Activated CD4-positive, alpha-beta T cell treated with anti-CD3 and anti-CD28 coated beads for 36 hours (primary cell): ENCODE measurements at regions not wholly inside any gene's neighbourhood (a gene's known extent, or its start where the extent isn't known, plus 50 kb on each side); places are given as distances from the start of the nearest gene placed in this dataset.

Experiments used
- ATAC-seq: fragments of 200-7000 bp; cut with Tn5 transposase; one replicate; pipeline ENCODE4 v1.10.0; 2021; ENCODE audit warnings: mild to moderate bottlenecking, moderate library complexity
- CTCF ChIA-PET: fragments of 350-600 bp; sonication (Branson Sonifier 250); formaldehyde crosslinking; loops from one replicate; lab custom pipeline; 2021; ENCODE audit warnings: antibody characterized with exemption; lab: Charles Lee
- POLR2A ChIA-PET: fragments of 350-600 bp; sonication (Branson Sonifier 250); formaldehyde crosslinking; loops from one replicate; lab custom pipeline; 2021; ENCODE audit warnings: antibody characterized with exemption, inconsistent platforms; lab: Charles Lee
- DNase-seq: peaks from one replicate; pipeline ENCODE4 v3.0.0-alpha.2; 2020
- H3K27ac Mint-ChIP-seq: one replicate; pipeline ENCODE4 v1.8.0; 2021; ENCODE audit warnings: mixed read lengths
- H3K27me3 Mint-ChIP-seq: one replicate; pipeline ENCODE4 v1.8.0; 2021; ENCODE audit warnings: mixed read lengths
- H3K36me3 Mint-ChIP-seq: one replicate; pipeline ENCODE4 v1.8.0; 2021; ENCODE audit warnings: low read depth, mixed read lengths
- H3K4me1 Mint-ChIP-seq: one replicate; pipeline ENCODE4 v1.8.0; 2021; ENCODE audit warnings: mixed read lengths
- H3K4me3 Mint-ChIP-seq: one replicate; pipeline ENCODE4 v1.8.0; 2021; ENCODE audit warnings: mild to moderate bottlenecking, moderate library complexity, mixed read lengths
- H3K9me3 Mint-ChIP-seq: one replicate; pipeline ENCODE4 v1.8.0; 2021; ENCODE audit warnings: low read depth, mixed read lengths
- intact Hi-C, 2 experiments: fragments of 100-400 bp; cut with DNase I in 1 of 2; cut with micrococcal nuclease in 1 of 2; formaldehyde crosslinking; loops; one replicate each; pipeline versions ENCODE4 v1.14.2 to v1.15.1; 2022 to 2024; cut with DNase I, micrococcal nuclease

GRCh38 chr13:99659226-99659625, 158.0 kb downstream of the TM9SF2 start:
- intact Hi-C loops: loop anchor here (5.0 to 10.0 kb wide), 9 partner anchors 203 to 1466 kb away; partner anchors contain the start of genes GGACT (in 1 of the 2) and ZIC2 (in 1 of the 2)
- Mint-ChIP-seq H3K9me3 (no peaks in the 10 kb centered on the region), H3K27me3 (no peaks in the 10 kb centered on the region), H3K4me3 (no peak overlapping the region), H3K4me1 (peaks cover 49% of the 10 kb centered on the region), H3K27ac (no peak overlapping the region), H3K36me3 (no peaks in the 10 kb centered on the region)
- CTCF ChIA-PET: interaction anchor here (3.2 kb wide), 1 partner anchor 10 kb away, joined by 13 read pairs; no protein-coding TSS in a partner anchor
- no peak for ATAC-seq
- POLR2A ChIA-PET: no interaction called here
- DNase-seq: no peak

- ATAC-seq (peak; percentile 22), DNase-seq (peak; percentile 71)
- intact Hi-C loops: loop anchor here (1.0 to 10.0 kb wide), 10 partner anchors 204 to 1466 kb away; partner anchors contain the start of genes GGACT (in 1 of the 2) and ZIC2 (in 1 of the 2)
- peaks cover 49% of the 10 kb centered on the region for H3K4me1 Mint-ChIP-seq
- H3K27ac Mint-ChIP-seq: peak overlapping the region; percentile 59
- no peaks in the 10 kb centered on the region for H3K9me3 Mint-ChIP-seq
- H3K36me3 Mint-ChIP-seq: no peaks in the 10 kb centered on the region
- no peaks in the 10 kb centered on the region for H3K27me3 Mint-ChIP-seq
- CTCF ChIA-PET: interaction anchor here (1.0 to 3.5 kb wide), 7 partner anchors 11 to 856 kb away, joined by 3 to 19 read pairs (median 9); partner anchors contain the start of gene CLYBL
- peak overlapping the region; percentile 69 for H3K4me3 Mint-ChIP-seq
- POLR2A ChIA-PET: interaction anchor here (0.6 kb wide), 1 partner anchor 27 kb away, joined by 3 read pairs; no protein-coding TSS in a partner anchor
Measured at GRCh38 chr13:99658261-99658991, 157.2 kb downstream of the TM9SF2 start.

GRCh38 chr13:99657848-99658260, 156.6 kb downstream of the TM9SF2 start:
- peak overlapping the region; percentile 69 for H3K4me3 Mint-ChIP-seq
- ATAC-seq (peak; percentile 1), DNase-seq (peak; percentile 46)
- POLR2A ChIA-PET: interaction anchor here (0.6 kb wide), 1 partner anchor 26 kb away, joined by 3 read pairs; no protein-coding TSS in a partner anchor
- intact Hi-C loops: loop anchor here (1.0 to 10.0 kb wide), 13 partner anchors 161 to 1467 kb away; partner anchors contain the start of genes GGACT (in 1 of the 2) and ZIC2 (in 1 of the 2)
- CTCF ChIA-PET: interaction anchor here (0.7 to 3.5 kb wide), 11 partner anchors 12 to 857 kb away, joined by 3 to 19 read pairs (median 9); partner anchors contain the start of gene CLYBL
- peak overlapping the region; percentile 59 for H3K27ac Mint-ChIP-seq
- H3K4me1 Mint-ChIP-seq: peaks cover 49% of the 10 kb centered on the region
- H3K9me3 Mint-ChIP-seq: no peaks in the 10 kb centered on the region
- no peaks in the 10 kb centered on the region for H3K36me3 Mint-ChIP-seq
- no peaks in the 10 kb centered on the region for H3K27me3 Mint-ChIP-seq

GRCh38 chr13:99656844-99657381, 155.6 kb downstream of the TM9SF2 start:
- ChIA-PET CTCF (interaction anchor here (0.5 to 3.5 kb wide), 57 partner anchors 9 to 860 kb away, joined by 3 to 19 read pairs (median 4); partner anchors contain the start of genes CLYBL and ZIC2), POLR2A (interaction anchor here (0.7 kb wide), 1 partner anchor 581 kb away, joined by 3 read pairs; no protein-coding TSS in a partner anchor)
- peak; percentile 18 for DNase-seq
- Mint-ChIP-seq H3K27me3 (no peaks in the 10 kb centered on the region), H3K9me3 (no peaks in the 10 kb centered on the region), H3K36me3 (no peaks in the 10 kb centered on the region), H3K4me3 (peak overlapping the region; percentile 48), H3K27ac (peak overlapping the region; percentile 64), H3K4me1 (peaks cover 49% of the 10 kb centered on the region)
- peak; percentile 52 for ATAC-seq
- intact Hi-C loops: loop anchor here (1.0 to 10.0 kb wide), 17 partner anchors 51 to 1468 kb away; partner anchors contain the start of genes CLYBL (in 1 of the 2), GGACT (in 1 of the 2) and ZIC2 (in 1 of the 2)

GRCh38 chr13:99656092-99656745, 154.9 kb downstream of the TM9SF2 start:
- intact Hi-C loops: loop anchor here (1.0 to 10.0 kb wide), 16 partner anchors 50 to 1469 kb away; partner anchors contain the start of genes CLYBL (in 1 of the 2), GGACT (in 1 of the 2) and ZIC2 (in 1 of the 2)
- Mint-ChIP-seq H3K36me3 (no peaks in the 10 kb centered on the region), H3K9me3 (no peaks in the 10 kb centered on the region), H3K27me3 (no peaks in the 10 kb centered on the region), H3K4me1 (peaks cover 49% of the 10 kb centered on the region), H3K27ac (peak overlapping the region; percentile 62), H3K4me3 (peak overlapping the region; percentile 48)
- ChIA-PET POLR2A (no interaction called here), CTCF (interaction anchor here (0.5 to 3.5 kb wide), 62 partner anchors 8 to 861 kb away, joined by 3 to 19 read pairs (median 3); partner anchors contain the start of genes CLYBL and ZIC2)
- DNase-seq (peak; percentile 91), ATAC-seq (peak; percentile 73)

- ChIA-PET POLR2A (interaction anchor here (0.7 kb wide), 1 partner anchor 857 kb away, joined by 4 read pairs; no protein-coding TSS in a partner anchor), CTCF (interaction anchor here (0.6 to 3.5 kb wide), 31 partner anchors 10 to 1033 kb away, joined by 3 to 19 read pairs (median 3); partner anchors contain the start of gene ZIC2)
- Mint-ChIP-seq H3K4me1 (peaks cover 49% of the 10 kb centered on the region), H3K27ac (peak overlapping the region; percentile 62), H3K36me3 (no peaks in the 10 kb centered on the region), H3K4me3 (peak overlapping the region; percentile 48), H3K9me3 (no peaks in the 10 kb centered on the region), H3K27me3 (no peaks in the 10 kb centered on the region)
- DNase-seq (peak; percentile 72), ATAC-seq (peak; percentile 74)
- intact Hi-C loops: loop anchor here (1.0 to 10.0 kb wide), 16 partner anchors 49 to 1469 kb away; partner anchors contain the start of genes CLYBL (in 1 of the 2), GGACT (in 1 of the 2) and ZIC2 (in 1 of the 2)
Measured at GRCh38 chr13:99655351-99656091, 154.2 kb downstream of the TM9SF2 start.

GRCh38 chr13:99654076-99654475, 152.8 kb downstream of the TM9SF2 start:
- DNase-seq (no peak), ATAC-seq (no peak)
- Mint-ChIP-seq H3K36me3 (no peaks in the 10 kb centered on the region), H3K4me1 (peaks cover 37% of the 10 kb centered on the region), H3K9me3 (no peaks in the 10 kb centered on the region), H3K27me3 (no peaks in the 10 kb centered on the region), H3K4me3 (no peak overlapping the region), H3K27ac (no peak overlapping the region)
- POLR2A ChIA-PET: no interaction called here
- intact Hi-C loops: loop anchor here in 1 of 2 experiments (10.0 kb wide), 1 partner anchor 1471 kb away; no protein-coding TSS in a partner anchor
- CTCF ChIA-PET: interaction anchor here (0.5 to 0.7 kb wide), 2 partner anchors 58 to 244 kb away, joined by 3 read pairs; no protein-coding TSS in a partner anchor

GRCh38 chr13:99653526-99653925, 152.3 kb downstream of the TM9SF2 start:
- CTCF ChIA-PET: interaction anchor here (0.7 kb wide), 1 partner anchor 59 kb away, joined by 3 read pairs; no protein-coding TSS in a partner anchor
- peaks cover 32% of the 10 kb centered on the region for H3K4me1 Mint-ChIP-seq
- intact Hi-C loops: loop anchor here in 1 of 2 experiments (10.0 kb wide), 1 partner anchor 1471 kb away; no protein-coding TSS in a partner anchor

GRCh38 chr13:99652901-99653300, 151.6 kb downstream of the TM9SF2 start:
- intact Hi-C loops: loop anchor here in 1 of 2 experiments (10.0 kb wide), 1 partner anchor 1472 kb away; no protein-coding TSS in a partner anchor
- Mint-ChIP-seq H3K4me3 (no peak overlapping the region), H3K27ac (peak overlapping the region; percentile 48), H3K9me3 (no peaks in the 10 kb centered on the region), H3K36me3 (no peaks in the 10 kb centered on the region), H3K27me3 (no peaks in the 10 kb centered on the region), H3K4me1 (peaks cover 28% of the 10 kb centered on the region)
- ChIA-PET POLR2A (no interaction called here), CTCF (no interaction called here)
- no peak for DNase-seq
- ATAC-seq: no peak

More at GRCh38 chr13:99653526-99653925, 152.3 kb downstream of the TM9SF2 start:
- Mint-ChIP-seq H3K4me3 (no peak overlapping the region), H3K9me3 (no peaks in the 10 kb centered on the region), H3K36me3 (no peaks in the 10 kb centered on the region), H3K27ac (no peak overlapping the region), H3K27me3 (no peaks in the 10 kb centered on the region)
- ATAC-seq (no peak), DNase-seq (no peak)
- POLR2A ChIA-PET: no interaction called here
